ENCODE measurements at regions not wholly inside any gene's neighbourhood (a gene's known extent, or its start where the extent isn't known, plus 50 kb on each side); places are given as distances from the start of the nearest gene placed in this dataset.

- TF ChIP-seq CTCF (IDR thresholded peaks at IDR 0.05) (no peak), POLR2A (IDR thresholded peaks at IDR 0.05) (no peak)
These were observed 65.3 kb downstream of the BMP2 start for GRCh38 chr20:6832811-6833210.
